ENCODE measurements at regions not wholly inside any gene's neighbourhood (a gene's known extent, or its start where the extent isn't known, plus 50 kb on each side); places are given as distances from the start of the nearest gene placed in this dataset.

GRCh38 chr19:28838909-28839308, 374.0 kb downstream of the UQCRFS1 start:
- no peak for TF ChIP-seq CREB1 (IDR thresholded peaks at IDR 0.05; ENCODE audit: low read depth)
- TF ChIP-seq, protein P1, sequence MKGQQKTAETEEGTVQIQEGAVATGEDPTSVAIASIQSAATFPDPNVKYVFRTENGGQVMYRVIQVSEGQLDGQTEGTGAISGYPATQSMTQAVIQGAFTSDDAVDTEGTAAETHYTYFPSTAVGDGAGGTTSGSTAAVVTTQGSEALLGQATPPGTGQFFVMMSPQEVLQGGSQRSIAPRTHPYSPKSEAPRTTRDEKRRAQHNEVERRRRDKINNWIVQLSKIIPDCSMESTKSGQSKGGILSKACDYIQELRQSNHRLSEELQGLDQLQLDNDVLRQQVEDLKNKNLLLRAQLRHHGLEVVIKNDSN (IDR thresholded peaks at IDR 0.05) = no peak
- TF ChIP-seq EGR1 (IDR thresholded peaks at IDR 0.05) = no peak
- TF ChIP-seq ZBTB7A (IDR thresholded peaks at IDR 0.05; ENCODE audit: low read depth) = no peak
- no peak for TF ChIP-seq TAF1 (IDR thresholded peaks at IDR 0.05; ENCODE audit: low read depth)
- TF ChIP-seq EP300 (IDR thresholded peaks at IDR 0.05; ENCODE audit: borderline replicate concordance) = no peak
- no peak for TF ChIP-seq TEAD4 (IDR thresholded peaks at IDR 0.05)
- TF ChIP-seq NFIC (IDR thresholded peaks at IDR 0.05) = no peak
- no peak for TF ChIP-seq TCF12 (IDR thresholded peaks at IDR 0.05; ENCODE audit: low read depth)
- TF ChIP-seq RAD21 (IDR thresholded peaks at IDR 0.05; ENCODE audit: low read depth) = no peak
- no peak for TF ChIP-seq CEBPB (IDR thresholded peaks at IDR 0.05)
- TF ChIP-seq, protein P2, sequence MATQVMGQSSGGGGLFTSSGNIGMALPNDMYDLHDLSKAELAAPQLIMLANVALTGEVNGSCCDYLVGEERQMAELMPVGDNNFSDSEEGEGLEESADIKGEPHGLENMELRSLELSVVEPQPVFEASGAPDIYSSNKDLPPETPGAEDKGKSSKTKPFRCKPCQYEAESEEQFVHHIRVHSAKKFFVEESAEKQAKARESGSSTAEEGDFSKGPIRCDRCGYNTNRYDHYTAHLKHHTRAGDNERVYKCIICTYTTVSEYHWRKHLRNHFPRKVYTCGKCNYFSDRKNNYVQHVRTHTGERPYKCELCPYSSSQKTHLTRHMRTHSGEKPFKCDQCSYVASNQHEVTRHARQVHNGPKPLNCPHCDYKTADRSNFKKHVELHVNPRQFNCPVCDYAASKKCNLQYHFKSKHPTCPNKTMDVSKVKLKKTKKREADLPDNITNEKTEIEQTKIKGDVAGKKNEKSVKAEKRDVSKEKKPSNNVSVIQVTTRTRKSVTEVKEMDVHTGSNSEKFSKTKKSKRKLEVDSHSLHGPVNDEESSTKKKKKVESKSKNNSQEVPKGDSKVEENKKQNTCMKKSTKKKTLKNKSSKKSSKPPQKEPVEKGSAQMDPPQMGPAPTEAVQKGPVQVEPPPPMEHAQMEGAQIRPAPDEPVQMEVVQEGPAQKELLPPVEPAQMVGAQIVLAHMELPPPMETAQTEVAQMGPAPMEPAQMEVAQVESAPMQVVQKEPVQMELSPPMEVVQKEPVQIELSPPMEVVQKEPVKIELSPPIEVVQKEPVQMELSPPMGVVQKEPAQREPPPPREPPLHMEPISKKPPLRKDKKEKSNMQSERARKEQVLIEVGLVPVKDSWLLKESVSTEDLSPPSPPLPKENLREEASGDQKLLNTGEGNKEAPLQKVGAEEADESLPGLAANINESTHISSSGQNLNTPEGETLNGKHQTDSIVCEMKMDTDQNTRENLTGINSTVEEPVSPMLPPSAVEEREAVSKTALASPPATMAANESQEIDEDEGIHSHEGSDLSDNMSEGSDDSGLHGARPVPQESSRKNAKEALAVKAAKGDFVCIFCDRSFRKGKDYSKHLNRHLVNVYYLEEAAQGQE (IDR thresholded peaks at IDR 0.05; ENCODE audit: low read depth) = no peak
- no peak for TF ChIP-seq YY1 (IDR thresholded peaks at IDR 0.05; ENCODE audit: low read depth)
- TF ChIP-seq, protein P3, sequence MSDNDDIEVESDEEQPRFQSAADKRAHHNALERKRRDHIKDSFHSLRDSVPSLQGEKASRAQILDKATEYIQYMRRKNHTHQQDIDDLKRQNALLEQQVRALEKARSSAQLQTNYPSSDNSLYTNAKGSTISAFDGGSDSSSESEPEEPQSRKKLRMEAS (IDR thresholded peaks at IDR 0.05) = no peak
- no peak for TF ChIP-seq FOXM1 (IDR thresholded peaks at IDR 0.05; ENCODE audit: borderline replicate concordance, low read depth)

DNA sequence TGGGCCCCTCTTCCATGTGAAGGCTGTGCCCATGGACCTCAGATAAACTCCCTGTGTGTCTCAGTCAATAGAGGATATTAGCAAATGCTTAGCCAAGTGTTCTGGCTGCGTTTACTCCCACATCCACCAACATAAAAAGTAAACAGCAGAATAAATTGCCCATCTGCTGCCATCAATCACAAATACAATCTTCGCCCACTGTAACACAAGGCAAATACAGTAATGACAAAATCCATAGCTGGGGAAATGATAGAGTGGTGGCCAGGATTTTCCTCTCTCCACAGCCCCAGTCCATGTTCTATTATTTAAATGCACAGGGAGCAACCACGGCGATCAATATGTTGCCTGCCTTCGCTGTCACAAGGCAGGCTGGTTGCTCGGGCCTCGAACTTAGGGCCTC, 376.5 kb downstream of the UQCRFS1 start:
- TF ChIP-seq EGR1 (IDR thresholded peaks at IDR 0.05) (no peak), FOXM1 (IDR thresholded peaks at IDR 0.05; ENCODE audit: borderline replicate concordance, low read depth) (no peak), TEAD4 (IDR thresholded peaks at IDR 0.05) (no peak), YY1 (IDR thresholded peaks at IDR 0.05; ENCODE audit: low read depth) (no peak), NFIC (IDR thresholded peaks at IDR 0.05) (no peak), CREB1 (IDR thresholded peaks at IDR 0.05; ENCODE audit: low read depth) (no peak), EP300 (IDR thresholded peaks at IDR 0.05; ENCODE audit: borderline replicate concordance) (no peak), TCF12 (IDR thresholded peaks at IDR 0.05; ENCODE audit: low read depth) (no peak), ZBTB7A (IDR thresholded peaks at IDR 0.05; ENCODE audit: low read depth) (no peak), TAF1 (IDR thresholded peaks at IDR 0.05; ENCODE audit: low read depth) (no peak), RAD21 (IDR thresholded peaks at IDR 0.05; ENCODE audit: low read depth) (no peak), CEBPB (IDR thresholded peaks at IDR 0.05) (no peak)
- TF ChIP-seq, protein P1 (IDR thresholded peaks at IDR 0.05) = no peak
- TF ChIP-seq, protein P2 (IDR thresholded peaks at IDR 0.05; ENCODE audit: low read depth) = no peak
- TF ChIP-seq, protein P3 (IDR thresholded peaks at IDR 0.05) = no peak

- no peak for TF ChIP-seq EGR1 (IDR thresholded peaks at IDR 0.05)
- TF ChIP-seq, protein P2 (IDR thresholded peaks at IDR 0.05; ENCODE audit: low read depth) = no peak
- TF ChIP-seq CREB1 (IDR thresholded peaks at IDR 0.05; ENCODE audit: low read depth) = no peak
- no peak for TF ChIP-seq NFIC (IDR thresholded peaks at IDR 0.05)
- no peak for TF ChIP-seq ZBTB7A (IDR thresholded peaks at IDR 0.05; ENCODE audit: low read depth)
- TF ChIP-seq RAD21 (IDR thresholded peaks at IDR 0.05; ENCODE audit: low read depth) = no peak
- no peak for TF ChIP-seq TEAD4 (IDR thresholded peaks at IDR 0.05)
Observed at GRCh38 chr19:28834996-28835395, 378.0 kb downstream of the UQCRFS1 start.

GRCh38 chr19:28831462-28831861, 381.5 kb downstream of the UQCRFS1 start:
- TF ChIP-seq, protein P2 (IDR thresholded peaks at IDR 0.05; ENCODE audit: low read depth) = no peak
- TF ChIP-seq CEBPB (IDR thresholded peaks at IDR 0.05) = no peak

Data from Ishikawa (cell line).